GM12864 (cell line): ENCODE measurements at regions not wholly inside any gene's neighbourhood (a gene's known extent, or its start where the extent isn't known, plus 50 kb on each side); places are given as distances from the start of the nearest gene placed in this dataset.

Experiments
- DNase-seq: peaks from one replicate; pipeline ENCODE4 v3.0.0-alpha.2; 2011; ENCODE audit warnings: low read depth
- H3K4me3 ChIP-seq: 2 replicates; pipeline ENCODE4 v1.5.1; 2011; ENCODE audit warnings: mild to moderate bottlenecking, low read depth, low read length, control low read depth
- CTCF ChIP-seq: IDR thresholded peaks from 2 replicates; pipeline ENCODE4 v1.5.1; 2011; ENCODE audit warnings: low read depth, mild to moderate bottlenecking, moderate library complexity, low read length, control low read depth, inconsistent platforms; ENCODE audit errors: missing control alignments

GRCh38 chr15:92315144-92315543 lies 78.5 kb upstream of the ST8SIA2 start:
- no peak for DNase-seq
- TF ChIP-seq CTCF: no peak
- H3K4me3 ChIP-seq: no peak overlapping the region

- TF ChIP-seq CTCF: no peak
- DNase-seq: no peak
- H3K4me3 ChIP-seq: no peak overlapping the region
These were observed 78.0 kb upstream of the ST8SIA2 start for GRCh38 chr15:92315595-92316211.

GRCh38 chr15:92316586-92317295 lies 76.9 kb upstream of the ST8SIA2 start:
- TF ChIP-seq CTCF: no peak
- H3K4me3 ChIP-seq: no peak overlapping the region
- DNase-seq: no peak

- no peak for DNase-seq
- no peak for TF ChIP-seq CTCF
- no peak overlapping the region for H3K4me3 ChIP-seq
These were observed 73.5 kb upstream of the ST8SIA2 start for GRCh38 chr15:92320012-92320699.

GRCh38 chr15:92322566-92323355 lies 70.9 kb upstream of the ST8SIA2 start:
- no peak overlapping the region for H3K4me3 ChIP-seq
- DNase-seq: no peak
- TF ChIP-seq CTCF: no peak

- H3K4me3 ChIP-seq: no peak overlapping the region
- no peak for DNase-seq
- TF ChIP-seq CTCF: no peak
These were observed 70.2 kb upstream of the ST8SIA2 start for GRCh38 chr15:92323525-92323924.
